Tibial nerve (tissue), 4 donors: ENCODE measurements at regions not wholly inside any gene's neighbourhood (a gene's known extent, or its start where the extent isn't known, plus 50 kb on each side); places are given as distances from the start of the nearest gene placed in this dataset.

ENCODE experiments used
- EP300 ChIP-seq, 2 donors: sonication (generic); formaldehyde crosslinking; IDR thresholded peaks; one replicate each; pipeline ENCODE4 v1.6.1; 2017; ENCODE audit warnings: antibody characterized with exemption in 2 of 2, mild to moderate bottlenecking in 1 of 2
- POLR2A ChIP-seq, 2 donors: fragments of 450-650 bp; IDR thresholded peaks; one replicate each; pipeline ENCODE4 v1.6.1; 2017; ENCODE audit warnings: antibody characterized with exemption in 2 of 2, mild to moderate bottlenecking in 2 of 2, moderate library complexity in 2 of 2
- TF ChIP-seq, protein P1 (sequence below), 5 experiments: fragments of 200-600 bp in 3 of 5; fragments of 450-650 bp in 2 of 5; sonication (generic) in 3 of 5; IDR thresholded peaks; one replicate each; pipeline ENCODE4 v1.5.1; 2016 to 2019; ENCODE audit warnings: antibody characterized with exemption in 5 of 5, mild to moderate bottlenecking in 3 of 5, moderate library complexity in 2 of 5

DNA sequence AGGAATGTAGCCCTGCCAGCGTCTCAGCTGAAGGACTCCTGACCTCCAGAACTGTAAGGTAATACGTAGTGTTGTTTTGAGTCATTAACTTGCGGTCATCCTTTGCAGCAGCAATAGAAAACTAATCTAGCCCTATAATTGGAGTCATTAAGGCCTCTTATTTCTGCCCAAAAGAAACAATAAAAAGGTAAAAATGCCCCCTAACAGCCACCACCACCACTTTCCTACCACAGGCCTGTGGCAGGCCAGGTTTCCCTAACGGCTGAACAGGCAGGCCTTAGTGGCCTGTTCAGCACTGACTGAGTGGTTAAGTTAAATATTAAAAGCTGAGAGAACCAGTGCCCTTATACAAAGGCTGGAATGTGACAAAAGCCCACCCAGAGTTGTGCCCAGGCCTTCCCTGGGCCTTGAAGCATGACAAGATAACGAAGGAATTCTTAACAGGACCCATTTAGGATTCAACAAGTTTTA is 286.5 kb upstream of the ERCC4 start:
- TF ChIP-seq, protein P1, sequence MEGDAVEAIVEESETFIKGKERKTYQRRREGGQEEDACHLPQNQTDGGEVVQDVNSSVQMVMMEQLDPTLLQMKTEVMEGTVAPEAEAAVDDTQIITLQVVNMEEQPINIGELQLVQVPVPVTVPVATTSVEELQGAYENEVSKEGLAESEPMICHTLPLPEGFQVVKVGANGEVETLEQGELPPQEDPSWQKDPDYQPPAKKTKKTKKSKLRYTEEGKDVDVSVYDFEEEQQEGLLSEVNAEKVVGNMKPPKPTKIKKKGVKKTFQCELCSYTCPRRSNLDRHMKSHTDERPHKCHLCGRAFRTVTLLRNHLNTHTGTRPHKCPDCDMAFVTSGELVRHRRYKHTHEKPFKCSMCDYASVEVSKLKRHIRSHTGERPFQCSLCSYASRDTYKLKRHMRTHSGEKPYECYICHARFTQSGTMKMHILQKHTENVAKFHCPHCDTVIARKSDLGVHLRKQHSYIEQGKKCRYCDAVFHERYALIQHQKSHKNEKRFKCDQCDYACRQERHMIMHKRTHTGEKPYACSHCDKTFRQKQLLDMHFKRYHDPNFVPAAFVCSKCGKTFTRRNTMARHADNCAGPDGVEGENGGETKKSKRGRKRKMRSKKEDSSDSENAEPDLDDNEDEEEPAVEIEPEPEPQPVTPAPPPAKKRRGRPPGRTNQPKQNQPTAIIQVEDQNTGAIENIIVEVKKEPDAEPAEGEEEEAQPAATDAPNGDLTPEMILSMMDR (IDR thresholded peaks at IDR 0.05), result no peak
- TF ChIP-seq POLR2A (IDR thresholded peaks at IDR 0.05), result no peak
- TF ChIP-seq EP300 (IDR thresholded peaks at IDR 0.05), result no peak
